ENCODE measurements at regions not wholly inside any gene's neighbourhood (a gene's known extent, or its start where the extent isn't known, plus 50 kb on each side); places are given as distances from the start of the nearest gene placed in this dataset.
"Not testable (repeated sequence)": the region's sequence is repeated elsewhere in the genome, so short reads cannot be mapped to it uniquely, and the experiment has no call there.

DNA sequence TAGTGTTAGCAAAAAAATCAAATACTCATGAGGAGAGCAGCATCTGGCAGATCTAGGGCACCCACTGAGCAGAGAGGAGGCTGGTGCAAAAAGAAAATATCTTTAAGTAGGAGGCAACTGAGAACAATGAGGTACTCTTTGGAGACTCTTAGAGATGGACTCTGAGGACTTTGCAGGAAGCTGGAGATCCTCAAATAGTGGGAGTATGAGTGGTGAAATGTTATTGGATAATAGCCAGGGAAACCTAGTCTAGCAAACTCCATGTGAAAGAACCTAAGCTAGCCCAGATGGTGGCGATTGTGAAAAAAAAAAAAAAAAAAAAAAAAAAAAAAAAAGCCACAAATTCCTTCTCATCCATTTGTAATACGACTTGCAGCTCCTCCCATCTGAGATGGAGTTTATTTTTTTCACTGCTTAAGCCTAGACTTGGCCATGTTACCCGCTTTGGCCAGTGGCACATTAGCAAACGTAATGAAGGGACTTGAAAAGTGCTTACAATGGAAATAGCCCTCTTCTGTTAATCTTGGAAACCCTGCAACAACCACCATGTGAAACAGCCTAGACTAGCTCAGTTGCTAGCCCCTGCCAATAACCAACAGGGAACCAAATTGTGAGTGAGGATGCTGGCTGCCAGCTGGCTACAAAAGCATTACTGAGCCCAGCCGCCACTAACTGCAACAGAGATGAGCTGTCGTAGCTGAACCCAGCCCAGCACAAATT is 476.2 kb downstream of the KLF12 start:
- no peak for DNase-seq

DNA sequence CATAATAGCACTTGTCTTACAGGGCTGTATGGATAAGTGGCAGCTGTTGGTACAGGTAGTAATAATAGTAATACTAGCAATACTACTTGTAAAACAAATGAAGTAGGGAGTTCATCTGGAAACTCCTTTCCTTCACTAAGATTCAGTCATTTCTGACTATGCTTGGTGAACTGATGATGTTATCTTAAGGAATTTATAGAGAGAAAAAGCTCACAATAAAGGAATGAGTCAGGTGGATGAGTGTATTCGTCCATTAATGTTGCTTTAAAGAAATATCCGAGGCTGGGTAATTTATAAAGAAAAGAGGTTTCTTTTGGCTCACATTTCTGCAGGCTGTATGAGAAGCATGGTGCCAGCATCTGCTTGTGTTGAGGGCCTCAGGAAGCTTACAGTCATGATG is 477.3 kb downstream of the KLF12 start:
- DNase-seq, result no peak

DNA sequence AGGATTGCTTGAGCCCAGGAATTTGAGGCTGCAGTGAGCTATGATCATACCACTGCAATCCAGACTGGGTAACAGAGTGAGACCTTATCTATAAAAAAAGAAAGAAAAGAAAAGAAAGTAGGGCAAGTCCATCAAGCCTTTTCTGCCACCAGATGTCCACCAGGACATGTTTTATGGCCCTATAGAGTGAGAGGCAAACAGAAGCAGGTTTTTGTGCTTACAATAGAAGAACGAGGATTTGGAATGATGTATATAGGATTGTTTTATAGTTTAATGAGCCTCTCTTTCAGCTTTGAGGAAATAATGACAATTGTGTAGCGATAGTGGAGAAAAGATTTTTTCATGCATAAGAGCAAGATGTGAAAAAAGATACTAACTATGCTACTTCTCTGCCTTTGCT is 480.5 kb downstream of the KLF12 start:
- DNase-seq, result no peak

DNA sequence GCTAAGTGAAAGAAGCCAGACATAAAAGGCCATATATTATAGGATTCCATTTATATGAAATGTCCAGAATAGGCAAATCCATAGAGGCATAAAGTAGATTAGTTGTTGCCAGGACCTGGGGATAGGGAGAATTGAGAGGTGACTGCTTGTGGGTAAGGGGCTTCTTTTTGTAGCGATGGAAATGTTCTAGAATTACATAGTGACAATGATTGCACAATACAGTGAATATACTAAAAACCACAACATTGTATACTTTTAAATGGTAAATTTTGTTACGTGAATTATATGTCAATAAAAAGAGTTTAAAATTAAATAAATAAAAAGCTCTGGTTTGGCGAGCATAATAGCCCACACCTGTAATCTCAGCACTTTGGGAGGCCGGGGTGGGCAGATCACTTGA is 486.8 kb downstream of the KLF12 start:
- no peak for DNase-seq

GRCh38 chr13:73640476-73641179 is 493.6 kb downstream of the KLF12 start:
- DNase-seq, result not testable (repeated sequence)

- DNase-seq, result no peak
These were observed 498.9 kb downstream of the KLF12 start for GRCh38 chr13:73635166-73635787.

- DNase-seq, result no peak
These were observed 500.3 kb downstream of the KLF12 start for GRCh38 chr13:73633817-73634460.

- no peak for DNase-seq
These were observed 502.8 kb downstream of the KLF12 start for GRCh38 chr13:73631411-73631810.

GRCh38 chr13:73625562-73626339 is 508.5 kb downstream of the KLF12 start:
- no peak for DNase-seq

GRCh38 chr13:73623281-73623680 is 510.9 kb downstream of the KLF12 start:
- no peak for DNase-seq

GRCh38 chr13:73622381-73622780 is 511.8 kb downstream of the KLF12 start:
- DNase-seq, result no peak

- DNase-seq, result no peak
These were observed 515.8 kb downstream of the KLF12 start for GRCh38 chr13:73618275-73618865.

GRCh38 chr13:73616861-73617260 is 517.3 kb downstream of the KLF12 start:
- DNase-seq, result no peak

GRCh38 chr13:73610799-73611592 is 523.2 kb downstream of the KLF12 start:
- no peak for DNase-seq

- no peak for DNase-seq
These were observed 525.3 kb downstream of the KLF12 start for GRCh38 chr13:73608711-73609485.

DNA sequence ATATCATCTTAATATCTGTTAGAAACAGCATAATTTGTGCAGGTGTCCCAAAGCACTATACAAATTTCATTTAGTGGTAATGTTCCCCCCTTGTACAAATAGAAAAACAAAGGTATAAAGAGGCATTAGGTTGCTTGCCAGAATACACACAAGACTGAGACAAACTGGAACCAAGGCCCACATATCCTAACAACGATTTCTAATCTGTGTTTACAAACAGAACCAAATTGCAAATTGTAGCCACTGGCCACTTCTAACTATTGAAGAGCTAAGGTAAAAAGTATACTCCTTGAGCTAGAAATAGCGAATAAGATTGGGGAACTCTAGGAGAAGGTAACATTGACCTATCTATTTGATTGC is 526.1 kb downstream of the KLF12 start:
- no peak for DNase-seq

DNA sequence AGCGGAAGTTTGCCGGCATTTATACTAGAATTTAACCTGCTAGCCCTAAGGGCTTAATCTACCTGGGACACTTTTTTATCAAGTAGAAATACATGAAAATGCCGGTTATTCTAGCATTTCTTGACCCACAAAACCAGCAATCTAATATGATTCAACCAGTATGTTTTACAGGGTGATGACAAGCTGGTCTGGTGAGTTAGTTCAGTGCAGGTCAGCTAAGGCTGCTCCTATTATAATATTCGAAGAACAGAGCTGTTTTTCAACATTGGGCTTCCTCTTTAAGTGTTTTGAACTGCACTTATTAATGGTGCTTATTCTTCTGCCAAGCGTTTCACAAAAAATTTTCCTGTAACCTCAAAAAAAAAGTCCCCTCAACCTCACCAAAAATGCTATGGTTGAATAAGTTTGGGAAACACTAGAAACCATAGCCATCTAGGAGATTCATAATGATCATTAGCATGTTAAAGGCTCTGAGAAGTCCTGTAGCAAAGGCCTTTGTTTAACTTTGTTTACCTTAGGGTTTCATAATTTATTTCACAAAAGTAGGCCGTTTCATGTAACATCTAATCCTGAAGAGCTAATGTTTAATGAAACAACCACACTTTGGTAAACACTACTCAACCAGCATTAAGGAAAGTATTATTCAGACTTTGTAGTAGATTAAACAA is 526.6 kb downstream of the KLF12 start:
- DNase-seq, result no peak

GRCh38 chr13:73603646-73604045 is 530.6 kb downstream of the KLF12 start:
- no peak for DNase-seq

GRCh38 chr13:73602295-73602694 is 531.9 kb downstream of the KLF12 start:
- DNase-seq, result no peak

DNA sequence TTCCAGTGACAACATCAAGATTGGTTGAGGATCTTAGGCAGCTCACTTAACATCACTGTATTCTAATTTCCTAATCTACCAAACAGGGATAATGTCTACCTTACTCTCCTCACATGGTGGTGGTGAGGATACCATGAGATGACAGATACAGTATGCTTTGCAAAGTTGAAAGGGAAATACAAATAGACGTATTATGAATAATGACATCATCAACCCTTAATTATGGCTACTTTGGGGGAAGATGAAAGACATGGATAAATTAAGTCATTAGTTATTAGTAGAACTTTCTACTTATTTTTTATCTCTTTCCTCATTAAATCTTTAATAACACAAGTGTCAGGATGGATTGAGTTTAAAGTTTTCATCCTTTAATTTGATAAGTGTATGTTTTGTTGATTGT is 532.5 kb downstream of the KLF12 start:
- DNase-seq, result no peak

Measured in SW 1271 (cell line).